ENCODE measurements at regions not wholly inside any gene's neighbourhood (a gene's known extent, or its start where the extent isn't known, plus 50 kb on each side); places are given as distances from the start of the nearest gene placed in this dataset.

DNA sequence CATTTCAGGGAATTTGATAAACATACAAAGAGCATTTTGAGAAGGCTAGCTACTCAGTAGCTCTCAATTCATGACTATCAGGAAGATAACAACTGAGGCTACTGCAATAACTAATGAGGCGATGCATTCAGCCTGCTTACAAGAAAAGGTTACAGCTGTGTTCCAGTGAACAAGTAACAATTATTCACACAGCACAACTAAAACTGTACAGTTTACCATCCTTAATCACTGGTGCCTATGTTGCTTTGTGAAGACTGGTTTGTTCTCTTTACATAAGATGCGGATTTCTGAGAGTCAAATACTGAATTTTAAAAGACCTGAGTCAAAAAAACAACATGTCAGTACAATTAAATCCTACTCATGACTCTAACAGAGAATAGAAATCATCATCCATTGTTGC is 526.3 kb downstream of the OTOL1 start:
- Histone ChIP-seq H3K27me3 (ENCODE audit: insufficient read depth, low read length) (no peaks in the 10 kb centered on the region), H3K36me3 (ENCODE audit: insufficient read depth, low read depth, low read length) (no peaks in the 10 kb centered on the region), H3K4me1 (ENCODE audit: insufficient read depth, low read length) (no peaks in the 10 kb centered on the region), H3K4me3 (ENCODE audit: low read length) (no peak overlapping the region), H3K27ac (ENCODE audit: low read length) (no peak overlapping the region), H3K9me3 (ENCODE audit: insufficient read depth, low read depth, low read length) (no peaks in the 10 kb centered on the region), H3K9ac (ENCODE audit: low read depth, low read length) (no peak overlapping the region)

DNA sequence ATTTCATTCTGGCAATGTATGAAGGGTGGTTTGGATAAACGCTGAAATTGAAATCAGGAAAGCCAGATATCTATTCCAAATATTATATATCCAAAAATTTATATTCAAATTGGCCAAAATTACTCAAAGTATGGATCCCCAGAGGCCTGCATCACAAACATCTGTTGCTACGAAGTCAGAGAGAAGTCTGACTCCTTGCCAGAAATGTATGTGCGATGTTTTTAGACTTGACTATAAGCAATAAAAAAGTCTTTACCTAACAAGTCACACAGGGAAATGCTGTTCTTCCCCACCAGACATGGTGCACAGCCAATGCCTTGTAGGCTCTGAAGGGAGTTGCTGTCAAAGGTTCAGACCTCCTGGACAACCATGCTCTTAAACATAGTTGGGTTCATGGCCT is 533.1 kb downstream of the OTOL1 start:
- Histone ChIP-seq H3K9me3 (ENCODE audit: insufficient read depth, low read depth, low read length) (no peaks in the 10 kb centered on the region), H3K4me3 (ENCODE audit: low read length) (no peak overlapping the region), H3K9ac (ENCODE audit: low read depth, low read length) (no peak overlapping the region), H3K27me3 (ENCODE audit: insufficient read depth, low read length) (no peaks in the 10 kb centered on the region), H3K36me3 (ENCODE audit: insufficient read depth, low read depth, low read length) (no peaks in the 10 kb centered on the region), H3K27ac (ENCODE audit: low read length) (no peak overlapping the region), H3K4me1 (ENCODE audit: insufficient read depth, low read length) (no peaks in the 10 kb centered on the region; the same call in 1 of the 2 replicates)

DNA sequence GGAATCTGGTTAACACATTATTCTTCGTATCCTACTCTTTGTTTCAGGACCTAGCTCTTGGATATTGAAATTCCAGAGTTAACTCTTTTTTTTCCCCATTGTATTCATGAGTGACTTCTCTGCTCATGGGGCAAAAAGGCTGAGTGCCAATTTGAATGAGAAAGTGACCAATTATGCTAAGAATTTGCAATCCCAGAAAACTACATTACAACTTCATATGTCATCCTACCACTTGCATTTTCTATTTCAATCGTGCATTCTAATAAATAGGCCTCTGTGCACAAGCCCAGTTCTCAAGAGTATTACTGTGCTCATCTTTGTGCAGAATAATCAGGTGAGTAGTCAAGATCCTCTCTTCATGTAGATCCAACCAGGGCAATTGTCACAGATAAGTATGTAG is 537.8 kb downstream of the OTOL1 start:
- no peak overlapping the region for H3K4me3 ChIP-seq (ENCODE audit: low read length)
- H3K27me3 ChIP-seq (ENCODE audit: insufficient read depth, low read length): no peaks in the 10 kb centered on the region
- no peaks in the 10 kb centered on the region for H3K9me3 ChIP-seq (ENCODE audit: insufficient read depth, low read depth, low read length)
- no peak overlapping the region for H3K27ac ChIP-seq (ENCODE audit: low read length)
- no peaks in the 10 kb centered on the region; the same call in 1 of the 2 replicates for H3K4me1 ChIP-seq (ENCODE audit: insufficient read depth, low read length)
- no peak overlapping the region for H3K9ac ChIP-seq (ENCODE audit: low read depth, low read length)
- H3K36me3 ChIP-seq (ENCODE audit: insufficient read depth, low read depth, low read length): no peaks in the 10 kb centered on the region

DNA sequence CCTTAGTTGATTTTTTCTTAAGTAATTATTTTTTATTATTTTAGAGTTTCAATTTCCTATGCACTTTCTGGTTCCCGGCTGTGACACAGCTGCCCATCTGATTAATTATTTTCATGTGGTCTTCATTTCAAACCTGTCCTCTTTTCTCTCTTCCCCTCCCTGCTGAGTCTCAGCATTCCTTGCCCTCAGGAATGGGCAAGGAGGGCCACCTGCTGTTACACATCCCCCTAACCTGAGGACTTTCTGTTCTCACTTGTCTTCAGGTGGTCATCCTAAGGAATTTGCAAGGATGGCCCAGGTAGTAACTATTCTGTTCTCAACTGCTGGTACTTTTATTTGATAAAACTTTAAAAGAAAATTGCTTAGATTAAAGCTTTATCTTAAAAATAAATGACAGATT is 545.0 kb downstream of the OTOL1 start:
- H3K36me3 ChIP-seq (ENCODE audit: insufficient read depth, low read depth, low read length): no peaks in the 10 kb centered on the region
- no peaks in the 10 kb centered on the region for H3K27me3 ChIP-seq (ENCODE audit: insufficient read depth, low read length)
- H3K27ac ChIP-seq (ENCODE audit: low read length): no peak overlapping the region
- no peaks in the 10 kb centered on the region for H3K4me1 ChIP-seq (ENCODE audit: insufficient read depth, low read length)
- no peak overlapping the region for H3K4me3 ChIP-seq (ENCODE audit: low read length)
- peaks cover 8% of the 10 kb centered on the region; the same call in 1 of the 2 replicates for H3K9me3 ChIP-seq (ENCODE audit: insufficient read depth, low read depth, low read length)
- H3K9ac ChIP-seq (ENCODE audit: low read depth, low read length): no peak overlapping the region

GRCh38 chr3:162052636-162053035 is 556.0 kb downstream of the OTOL1 start:
- no peak overlapping the region for H3K9ac ChIP-seq (ENCODE audit: low read depth, low read length)
- H3K4me3 ChIP-seq (ENCODE audit: low read length): no peak overlapping the region
- H3K27ac ChIP-seq (ENCODE audit: low read length): no peak overlapping the region
- H3K27me3 ChIP-seq (ENCODE audit: insufficient read depth, low read length): no peaks in the 10 kb centered on the region
- H3K9me3 ChIP-seq (ENCODE audit: insufficient read depth, low read depth, low read length): peaks cover 2% of the 10 kb centered on the region; the same call in 1 of the 2 replicates
- no peaks in the 10 kb centered on the region; the same call in 1 of the 2 replicates for H3K4me1 ChIP-seq (ENCODE audit: insufficient read depth, low read length)
- no peaks in the 10 kb centered on the region for H3K36me3 ChIP-seq (ENCODE audit: insufficient read depth, low read depth, low read length)

- H3K27me3 ChIP-seq (ENCODE audit: insufficient read depth, low read length): no peaks in the 10 kb centered on the region
- no peak overlapping the region for H3K9ac ChIP-seq (ENCODE audit: low read depth, low read length)
- no peak overlapping the region for H3K27ac ChIP-seq (ENCODE audit: low read length)
- H3K36me3 ChIP-seq (ENCODE audit: insufficient read depth, low read depth, low read length): no peaks in the 10 kb centered on the region
- no peaks in the 10 kb centered on the region for H3K9me3 ChIP-seq (ENCODE audit: insufficient read depth, low read depth, low read length)
- no peaks in the 10 kb centered on the region for H3K4me1 ChIP-seq (ENCODE audit: insufficient read depth, low read length)
- H3K4me3 ChIP-seq (ENCODE audit: low read length): no peak overlapping the region
Observed at GRCh38 chr3:162072656-162073164, 576.1 kb downstream of the OTOL1 start.

DNA sequence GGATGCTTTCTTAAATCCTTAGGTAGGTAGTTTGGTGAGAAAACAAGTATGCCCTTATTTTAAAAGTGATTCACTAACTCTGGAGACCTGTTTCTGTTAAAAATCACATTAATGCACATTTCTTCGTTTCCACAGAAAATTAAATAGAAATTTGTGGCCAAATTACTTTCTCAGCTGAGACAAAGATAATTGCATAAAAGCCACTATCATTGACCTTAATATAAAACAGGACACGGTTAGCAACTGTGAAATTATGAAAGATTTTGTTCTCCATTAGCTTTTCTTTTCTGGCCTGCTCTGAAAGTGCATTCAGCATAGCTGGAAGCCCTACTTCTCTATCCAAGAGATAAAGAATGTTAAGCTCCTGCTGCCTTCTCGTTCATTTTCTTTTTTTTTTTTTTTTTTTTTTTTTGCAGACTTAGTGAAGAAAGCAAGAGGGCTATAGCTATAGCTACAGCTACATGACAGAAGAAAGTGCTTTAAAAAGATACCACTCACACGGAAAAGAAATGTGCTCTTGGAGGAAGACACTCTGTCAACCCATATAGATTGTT is 576.9 kb downstream of the OTOL1 start:
- Histone ChIP-seq H3K4me3 (ENCODE audit: low read length) (no peak overlapping the region), H3K9ac (ENCODE audit: low read depth, low read length) (no peak overlapping the region), H3K27ac (ENCODE audit: low read length) (no peak overlapping the region), H3K9me3 (ENCODE audit: insufficient read depth, low read depth, low read length) (no peaks in the 10 kb centered on the region), H3K36me3 (ENCODE audit: insufficient read depth, low read depth, low read length) (no peaks in the 10 kb centered on the region), H3K4me1 (ENCODE audit: insufficient read depth, low read length) (no peaks in the 10 kb centered on the region), H3K27me3 (ENCODE audit: insufficient read depth, low read length) (no peaks in the 10 kb centered on the region)

DNA sequence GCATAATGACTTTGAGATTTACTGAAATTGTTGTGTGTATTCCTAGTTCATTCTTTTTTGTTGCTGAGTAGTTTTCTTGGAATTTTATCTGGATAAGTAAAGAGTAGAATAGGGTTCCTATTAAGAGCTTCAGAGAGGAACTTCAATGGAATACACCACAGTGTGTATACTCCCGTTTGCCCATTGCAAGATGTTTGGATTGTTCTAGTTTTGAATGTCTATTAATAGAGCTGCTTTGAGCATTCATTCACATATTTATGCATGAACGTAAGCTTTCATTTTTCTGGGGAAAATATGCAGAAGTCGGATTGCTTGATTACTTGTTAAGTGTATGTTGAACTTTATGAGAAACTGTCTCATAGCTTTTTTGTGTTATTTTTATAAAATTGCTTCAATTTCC is 580.5 kb downstream of the OTOL1 start:
- Histone ChIP-seq H3K9me3 (ENCODE audit: insufficient read depth, low read depth, low read length) (no peaks in the 10 kb centered on the region), H3K27ac (ENCODE audit: low read length) (no peak overlapping the region), H3K36me3 (ENCODE audit: insufficient read depth, low read depth, low read length) (no peaks in the 10 kb centered on the region), H3K4me1 (ENCODE audit: insufficient read depth, low read length) (no peaks in the 10 kb centered on the region), H3K27me3 (ENCODE audit: insufficient read depth, low read length) (no peaks in the 10 kb centered on the region), H3K9ac (ENCODE audit: low read depth, low read length) (no peak overlapping the region), H3K4me3 (ENCODE audit: low read length) (no peak overlapping the region)

- Histone ChIP-seq H3K9ac (ENCODE audit: low read depth, low read length) (no peak overlapping the region), H3K27me3 (ENCODE audit: insufficient read depth, low read length) (no peaks in the 10 kb centered on the region)
Observed at GRCh38 chr3:162082516-162082915, 585.9 kb downstream of the OTOL1 start.

GRCh38 chr3:162087361-162087760 is 590.8 kb downstream of the OTOL1 start:
- H3K27me3 ChIP-seq (ENCODE audit: insufficient read depth, low read length): no peaks in the 10 kb centered on the region
- no peaks in the 10 kb centered on the region for H3K36me3 ChIP-seq (ENCODE audit: insufficient read depth, low read depth, low read length)
- no peak overlapping the region for H3K4me3 ChIP-seq (ENCODE audit: low read length)
- no peaks in the 10 kb centered on the region for H3K4me1 ChIP-seq (ENCODE audit: insufficient read depth, low read length)
- H3K27ac ChIP-seq (ENCODE audit: low read length): no peak overlapping the region
- no peak overlapping the region; the same call in 1 of the 2 replicates for H3K9ac ChIP-seq (ENCODE audit: low read depth, low read length)
- H3K9me3 ChIP-seq (ENCODE audit: insufficient read depth, low read depth, low read length): no peaks in the 10 kb centered on the region

More at GRCh38 chr3:162082516-162082915, 585.9 kb downstream of the OTOL1 start:
- no peaks in the 10 kb centered on the region for H3K36me3 ChIP-seq (ENCODE audit: insufficient read depth, low read depth, low read length)
- H3K4me1 ChIP-seq (ENCODE audit: insufficient read depth, low read length): no peaks in the 10 kb centered on the region
- H3K9me3 ChIP-seq (ENCODE audit: insufficient read depth, low read depth, low read length): no peaks in the 10 kb centered on the region
- H3K27ac ChIP-seq (ENCODE audit: low read length): no peak overlapping the region
- H3K4me3 ChIP-seq (ENCODE audit: low read length): no peak overlapping the region

GRCh38 chr3:162092751-162093150 is 596.1 kb downstream of the OTOL1 start:
- Histone ChIP-seq H3K4me1 (ENCODE audit: insufficient read depth, low read length) (no peaks in the 10 kb centered on the region), H3K9ac (ENCODE audit: low read depth, low read length) (no peak overlapping the region), H3K4me3 (ENCODE audit: low read length) (no peak overlapping the region), H3K27me3 (ENCODE audit: insufficient read depth, low read length) (no peaks in the 10 kb centered on the region), H3K36me3 (ENCODE audit: insufficient read depth, low read depth, low read length) (no peaks in the 10 kb centered on the region), H3K27ac (ENCODE audit: low read length) (no peak overlapping the region), H3K9me3 (ENCODE audit: insufficient read depth, low read depth, low read length) (no peaks in the 10 kb centered on the region)

GRCh38 chr3:162094301-162094700 is 597.7 kb downstream of the OTOL1 start:
- H3K4me1 ChIP-seq (ENCODE audit: insufficient read depth, low read length): no peaks in the 10 kb centered on the region
- H3K27ac ChIP-seq (ENCODE audit: low read length): no peak overlapping the region
- no peaks in the 10 kb centered on the region for H3K27me3 ChIP-seq (ENCODE audit: insufficient read depth, low read length)
- no peak overlapping the region for H3K9ac ChIP-seq (ENCODE audit: low read depth, low read length)
- no peak overlapping the region for H3K4me3 ChIP-seq (ENCODE audit: low read length)
- H3K36me3 ChIP-seq (ENCODE audit: insufficient read depth, low read depth, low read length): no peaks in the 10 kb centered on the region
- H3K9me3 ChIP-seq (ENCODE audit: insufficient read depth, low read depth, low read length): no peaks in the 10 kb centered on the region
